HEK293 (cell line): ENCODE measurements at regions not wholly inside any gene's neighbourhood (a gene's known extent, or its start where the extent isn't known, plus 50 kb on each side); places are given as distances from the start of the nearest gene placed in this dataset.
"Not testable (repeated sequence)": the region's sequence is repeated elsewhere in the genome, so short reads cannot be mapped to it uniquely, and the experiment has no call there.

Experiments used
- CTCF ChIA-PET: fragments of 350-600 bp; formaldehyde crosslinking; extraction: SDS; loops from one replicate; lab custom pipeline; 2021; ENCODE audit warnings: antibody characterized with exemption; lab: Yijun Ruan, JAX
- POLR2A ChIA-PET: fragments of 300-600 bp; formaldehyde crosslinking; extraction: SDS; loops from one replicate; lab custom pipeline; 2020; ENCODE audit warnings: antibody characterized with exemption, inconsistent platforms; lab: Yijun Ruan, JAX
- H3K27ac ChIP-seq: fragments of 200-500 bp; sonication (Bioruptor generic); 2 replicates; pipeline ENCODE4 v1.5.1; 2014; ENCODE audit warnings: low read depth, low read length, control low read depth, inconsistent platforms; ENCODE audit errors: extremely low read depth
- H3K36me3 ChIP-seq, 2 experiments: fragments of 200-500 bp in 1 of 2; sonication (Bioruptor generic) in 1 of 2; 1 replicate in 1 of 2; 2 replicates in 1 of 2; pipeline ENCODE4 v1.5.1; 2014 to 2017; ENCODE audit warnings: inconsistent platforms in 2 of 2, low read length in 2 of 2; ENCODE audit not compliant: control insufficient read depth in 2 of 2, insufficient read depth in 1 of 2
- H3K4me1 ChIP-seq: fragments of 200-500 bp; sonication (Bioruptor generic); 2 replicates; pipeline ENCODE4 v1.5.1; 2014; ENCODE audit warnings: mild to moderate bottlenecking, low read length, inconsistent platforms; ENCODE audit not compliant: control insufficient read depth, insufficient read depth
- H3K4me3 ChIP-seq: 2 replicates; pipeline ENCODE4 v1.5.1; 2011; ENCODE audit warnings: low read depth, mild to moderate bottlenecking, control low read depth, low read length, moderate library complexity
- H3K9me3 ChIP-seq: fragments of 200-500 bp; sonication (Bioruptor generic); 2 replicates; pipeline ENCODE4 v1.5.1; 2014; ENCODE audit warnings: low read depth, low read length, inconsistent platforms; ENCODE audit not compliant: control insufficient read depth, insufficient read depth
- EGR2 ChIP-seq: fragments of 450-650 bp; formaldehyde crosslinking; IDR thresholded peaks from 2 replicates; pipeline ENCODE4 v1.5.1; 2016; ENCODE audit warnings: low read depth, missing biosample characterization, missing genetic modification characterization
- GLIS1 ChIP-seq: fragments of 450-650 bp; formaldehyde crosslinking; IDR thresholded peaks from 2 replicates; pipeline ENCODE4 v1.5.1; 2016; ENCODE audit warnings: missing biosample characterization, missing genetic modification characterization
- MZF1 ChIP-seq: fragments of 450-650 bp; formaldehyde crosslinking; IDR thresholded peaks from 2 replicates; pipeline ENCODE4 v1.5.1; 2017; ENCODE audit warnings: missing biosample characterization, missing genetic modification characterization, borderline replicate concordance
- OVOL3 ChIP-seq: fragments of 450-650 bp; formaldehyde crosslinking; IDR thresholded peaks from 2 replicates; pipeline ENCODE4 v1.5.1; 2016; ENCODE audit warnings: missing biosample characterization, missing genetic modification characterization
- ZNF132 ChIP-seq: fragments of 450-650 bp; formaldehyde crosslinking; IDR thresholded peaks from 2 replicates; pipeline ENCODE4 v1.5.1; 2017; ENCODE audit warnings: missing biosample characterization, missing genetic modification characterization, borderline replicate concordance
- ZNF146 ChIP-seq: fragments of 450-650 bp; formaldehyde crosslinking; IDR thresholded peaks from 2 replicates; pipeline ENCODE4 v1.5.1; 2016; ENCODE audit warnings: missing biosample characterization, missing genetic modification characterization
- ZNF175 ChIP-seq: fragments of 450-650 bp; formaldehyde crosslinking; IDR thresholded peaks from 2 replicates; pipeline ENCODE4 v1.5.1; 2016; ENCODE audit warnings: missing biosample characterization, missing genetic modification characterization
- ZNF19 ChIP-seq: fragments of 450-650 bp; formaldehyde crosslinking; IDR thresholded peaks from 2 replicates; pipeline ENCODE4; 2016; ENCODE audit warnings: missing biosample characterization, missing genetic modification characterization, low read depth
- ZNF2 ChIP-seq: fragments of 450-650 bp; formaldehyde crosslinking; IDR thresholded peaks from 2 replicates; pipeline ENCODE4 v1.5.1; 2016; ENCODE audit warnings: missing biosample characterization, missing genetic modification characterization
- ZNF354C ChIP-seq: fragments of 450-650 bp; formaldehyde crosslinking; IDR thresholded peaks from 2 replicates; pipeline ENCODE4 v1.5.1; 2016; ENCODE audit warnings: missing biosample characterization, missing genetic modification characterization, low read depth, borderline replicate concordance
- ZNF423 ChIP-seq: fragments of 450-650 bp; formaldehyde crosslinking; IDR thresholded peaks from 2 replicates; pipeline ENCODE4 v1.5.1; 2016; ENCODE audit warnings: missing biosample characterization, missing genetic modification characterization
- ZNF549 ChIP-seq: fragments of 450-650 bp; IDR thresholded peaks from 2 replicates; pipeline ENCODE4 v1.5.1; 2018; ENCODE audit warnings: missing biosample characterization, missing genetic modification characterization, mild to moderate bottlenecking, inconsistent platforms, moderate library complexity
- ZNF776 ChIP-seq: fragments of 450-650 bp; formaldehyde crosslinking; IDR thresholded peaks from 2 replicates; pipeline ENCODE4 v1.5.0; 2017; ENCODE audit warnings: missing biosample characterization, missing genetic modification characterization, borderline replicate concordance
- TF ChIP-seq, protein P1 (sequence below): fragments of 450-650 bp; formaldehyde crosslinking; IDR thresholded peaks from 2 replicates; pipeline ENCODE4 v1.5.1; 2016; ENCODE audit warnings: missing biosample characterization, missing genetic modification characterization
- TF ChIP-seq, protein P2 (sequence below): fragments of 450-650 bp; formaldehyde crosslinking; IDR thresholded peaks from 2 replicates; pipeline ENCODE4 v1.5.1; 2016; ENCODE audit warnings: missing biosample characterization, missing genetic modification characterization, low read depth
- TF ChIP-seq, protein P3 (sequence below): fragments of 450-650 bp; formaldehyde crosslinking; IDR thresholded peaks from 2 replicates; pipeline ENCODE4 v1.5.1; 2016; ENCODE audit warnings: missing biosample characterization, missing genetic modification characterization
- TF ChIP-seq, protein P4 (sequence below): fragments of 450-650 bp; formaldehyde crosslinking; IDR thresholded peaks from 2 replicates; pipeline ENCODE4 v1.5.1; 2016; ENCODE audit warnings: missing biosample characterization, missing genetic modification characterization

DNA sequence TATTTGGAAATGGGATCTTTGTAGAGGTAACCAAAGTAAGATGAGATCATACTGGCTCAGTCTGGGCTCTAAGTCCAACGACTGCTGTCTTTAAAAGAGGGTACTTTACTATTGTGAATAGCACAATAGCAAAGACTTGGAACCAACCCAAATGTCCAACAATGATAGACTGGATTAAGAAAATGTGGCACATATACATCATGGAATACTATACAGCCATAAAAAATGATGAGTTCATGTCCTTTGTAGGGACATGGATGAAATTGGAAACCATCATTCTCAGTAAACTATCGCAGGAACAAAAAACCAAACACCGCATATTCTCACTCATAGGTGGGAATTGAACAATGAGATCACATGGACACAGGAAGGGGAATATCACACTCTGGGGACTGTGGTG is 476.3 kb downstream of the SEMA3D start:
- H3K9me3 ChIP-seq, H3K27ac ChIP-seq, POLR2A ChIA-PET, CTCF ChIA-PET, H3K36me3 ChIP-seq, H3K4me1 ChIP-seq, H3K4me3 ChIP-seq: not testable (repeated sequence)
- TF ChIP-seq ZNF146 (tag by site-specific recombination), result peak; percentile 70; the same call in 1 of the 2 replicates

DNA sequence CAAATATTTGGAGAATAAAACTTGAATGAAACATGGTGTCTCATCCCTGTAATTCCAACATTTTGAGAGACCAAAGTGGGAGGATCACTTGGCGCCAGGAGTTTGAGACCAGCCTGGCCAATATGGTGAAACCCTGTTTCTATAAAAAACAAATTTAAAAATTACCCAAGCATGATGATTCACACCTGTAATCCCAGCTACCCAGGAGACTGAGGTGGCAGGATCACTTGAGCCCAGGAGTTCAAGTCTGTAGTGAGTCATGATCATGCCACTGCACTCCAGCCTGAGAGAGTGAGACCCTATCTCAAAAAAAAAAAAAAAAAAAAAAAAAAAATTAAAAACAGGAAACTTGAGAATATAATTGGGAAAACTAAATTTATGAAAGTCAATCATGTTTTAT is 481.1 kb downstream of the SEMA3D start:
- H3K9me3 ChIP-seq, result no peaks in the 10 kb centered on the region
- no peak overlapping the region for H3K27ac ChIP-seq
- H3K4me3 ChIP-seq, result no peak overlapping the region
- POLR2A ChIA-PET, result no interaction called here
- CTCF ChIA-PET, result no interaction called here
- TF ChIP-seq, protein P1, sequence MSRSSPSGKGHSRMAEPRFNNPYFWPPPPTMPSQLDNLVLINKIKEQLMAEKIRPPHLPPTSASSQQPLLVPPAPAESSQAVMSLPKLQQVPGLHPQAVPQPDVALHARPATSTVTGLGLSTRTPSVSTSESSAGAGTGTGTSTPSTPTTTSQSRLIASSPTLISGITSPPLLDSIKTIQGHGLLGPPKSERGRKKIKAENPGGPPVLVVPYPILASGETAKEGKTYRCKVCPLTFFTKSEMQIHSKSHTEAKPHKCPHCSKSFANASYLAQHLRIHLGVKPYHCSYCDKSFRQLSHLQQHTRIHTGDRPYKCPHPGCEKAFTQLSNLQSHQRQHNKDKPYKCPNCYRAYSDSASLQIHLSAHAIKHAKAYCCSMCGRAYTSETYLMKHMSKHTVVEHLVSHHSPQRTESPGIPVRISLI, result peak; percentile 85
- no peak for TF ChIP-seq OVOL3
- no peaks in the 10 kb centered on the region for H3K4me1 ChIP-seq
- H3K36me3 ChIP-seq, result no peaks in the 10 kb centered on the region

DNA sequence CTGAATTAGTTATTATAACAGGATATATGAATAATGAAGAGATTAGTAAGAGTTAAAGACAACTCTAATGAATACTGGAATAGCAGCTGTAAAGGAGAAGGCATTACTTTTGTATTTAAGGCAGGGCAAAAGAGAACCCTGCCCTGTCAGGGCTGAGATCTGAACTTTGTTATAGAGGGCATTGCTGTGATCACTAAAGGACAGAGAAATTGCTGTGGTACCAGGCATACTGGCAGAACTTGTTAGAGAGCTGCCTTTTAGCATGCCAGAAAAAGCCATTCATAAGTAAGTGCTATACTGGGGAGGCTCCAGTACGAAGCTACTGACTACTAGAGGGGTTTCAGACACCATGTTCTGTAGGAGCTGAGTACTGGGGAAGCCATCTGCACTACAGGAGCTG is 481.8 kb downstream of the SEMA3D start:
- H3K36me3 ChIP-seq, result no peaks in the 10 kb centered on the region
- no peaks in the 10 kb centered on the region for H3K4me1 ChIP-seq
- ChIA-PET CTCF (interaction anchor here (0.7 to 1.1 kb wide), 2 partner anchors 9 to 10 kb away, joined by 3 to 4 read pairs; no protein-coding TSS in a partner anchor), POLR2A (no interaction called here)
- H3K27ac ChIP-seq, result no peak overlapping the region
- H3K9me3 ChIP-seq, result no peaks in the 10 kb centered on the region
- no peak overlapping the region for H3K4me3 ChIP-seq
- no peak for TF ChIP-seq ZNF776 (tag by site-specific recombination)
- no peak for TF ChIP-seq ZNF549
- no peak for TF ChIP-seq ZNF423

DNA sequence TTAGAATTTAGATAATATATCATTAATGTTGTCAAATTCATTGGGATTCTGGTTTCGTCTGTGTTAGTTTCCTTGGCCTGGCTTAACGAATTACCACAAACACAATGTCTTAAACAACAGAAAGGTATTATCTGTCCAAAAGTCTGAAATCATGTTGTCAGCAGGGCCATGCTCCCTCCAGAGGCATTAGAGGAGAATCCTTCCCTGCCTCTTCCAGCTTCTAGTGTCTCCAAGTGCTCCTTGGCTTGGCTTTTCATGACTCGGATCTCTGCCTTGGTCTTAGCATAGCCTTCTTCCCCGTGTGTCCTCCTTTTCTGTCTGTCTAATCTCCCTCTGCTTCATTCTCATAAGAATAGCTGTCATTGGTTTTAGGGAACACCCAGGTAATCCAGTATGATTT is 482.5 kb downstream of the SEMA3D start:
- no peak for TF ChIP-seq ZNF132 (tag by site-specific recombination)
- no peak for TF ChIP-seq OVOL3
- TF ChIP-seq, protein P2, sequence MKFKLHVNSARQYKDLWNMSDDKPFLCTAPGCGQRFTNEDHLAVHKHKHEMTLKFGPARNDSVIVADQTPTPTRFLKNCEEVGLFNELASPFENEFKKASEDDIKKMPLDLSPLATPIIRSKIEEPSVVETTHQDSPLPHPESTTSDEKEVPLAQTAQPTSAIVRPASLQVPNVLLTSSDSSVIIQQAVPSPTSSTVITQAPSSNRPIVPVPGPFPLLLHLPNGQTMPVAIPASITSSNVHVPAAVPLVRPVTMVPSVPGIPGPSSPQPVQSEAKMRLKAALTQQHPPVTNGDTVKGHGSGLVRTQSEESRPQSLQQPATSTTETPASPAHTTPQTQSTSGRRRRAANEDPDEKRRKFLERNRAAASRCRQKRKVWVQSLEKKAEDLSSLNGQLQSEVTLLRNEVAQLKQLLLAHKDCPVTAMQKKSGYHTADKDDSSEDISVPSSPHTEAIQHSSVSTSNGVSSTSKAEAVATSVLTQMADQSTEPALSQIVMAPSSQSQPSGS (tag by site-specific recombination), result no peak
- TF ChIP-seq MZF1 (tag by site-specific recombination), result no peak
- TF ChIP-seq, all 188 proteins: peak for 0
- no peak overlapping the region for H3K27ac ChIP-seq
- no peaks in the 10 kb centered on the region for H3K36me3 ChIP-seq
- H3K4me3 ChIP-seq, result no peak overlapping the region
- POLR2A ChIA-PET, result no interaction called here
- 0 out of 2 replicates have a peak, but pooled peaks cover 2% of the 10 kb centered on the region for H3K4me1 ChIP-seq
- no peaks in the 10 kb centered on the region for H3K9me3 ChIP-seq
- CTCF ChIA-PET, result interaction anchor here (1.1 kb wide), 1 partner anchor 10 kb away, joined by 3 read pairs; no protein-coding TSS in a partner anchor

DNA sequence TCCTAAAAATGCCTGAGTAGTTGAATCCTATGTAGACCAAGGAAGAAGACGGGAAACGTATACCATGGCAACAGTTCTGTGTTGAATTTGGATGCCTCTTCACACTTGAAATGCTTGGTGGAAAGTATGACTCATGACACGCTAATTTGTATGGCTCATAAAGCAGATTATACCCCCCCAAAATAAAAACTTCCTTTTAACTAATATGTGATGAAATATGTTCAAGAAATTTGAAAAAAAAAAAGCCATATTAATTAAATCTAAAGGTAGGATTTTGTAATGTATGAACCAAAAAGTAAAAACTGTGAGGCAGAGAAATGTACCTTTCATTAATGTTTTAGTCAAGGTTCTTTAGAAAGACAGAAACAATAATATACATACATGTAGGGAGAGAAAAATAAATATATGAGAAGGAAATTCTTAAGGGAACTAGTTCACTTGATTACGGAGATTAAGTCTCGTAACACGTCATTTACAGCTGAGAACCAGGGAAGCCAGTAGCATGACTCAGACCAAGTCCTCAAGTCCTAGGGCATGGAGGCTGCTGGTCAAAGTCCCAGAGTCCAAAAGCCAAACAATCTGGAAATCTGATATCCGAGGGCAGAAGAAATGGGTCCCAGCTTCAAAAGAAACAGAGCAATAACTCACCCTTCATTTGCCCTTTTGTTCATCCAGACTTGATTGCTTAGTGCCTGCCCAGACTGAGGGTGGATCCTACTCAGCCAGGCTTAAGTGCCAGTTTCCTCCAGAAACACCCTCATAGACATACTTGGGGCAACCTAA is 485.1 kb downstream of the SEMA3D start:
- CTCF ChIA-PET, result interaction anchor here (0.6 kb wide), 1 partner anchor 93 kb away, joined by 4 read pairs; no protein-coding TSS in a partner anchor
- POLR2A ChIA-PET, result no interaction called here
- Histone ChIP-seq H3K9me3 (no peaks in the 10 kb centered on the region), H3K4me1 (0 out of 2 replicates have a peak, but pooled peaks cover 2% of the 10 kb centered on the region), H3K36me3 (no peaks in the 10 kb centered on the region), H3K27ac (no peak overlapping the region; the same call in 1 of the 2 replicates), H3K4me3 (no peak overlapping the region)
- TF ChIP-seq GLIS1 (tag by site-specific recombination), result no peak
- peak; percentile 78 for TF ChIP-seq EGR2 (tag by site-specific recombination)
- TF ChIP-seq, protein P3, sequence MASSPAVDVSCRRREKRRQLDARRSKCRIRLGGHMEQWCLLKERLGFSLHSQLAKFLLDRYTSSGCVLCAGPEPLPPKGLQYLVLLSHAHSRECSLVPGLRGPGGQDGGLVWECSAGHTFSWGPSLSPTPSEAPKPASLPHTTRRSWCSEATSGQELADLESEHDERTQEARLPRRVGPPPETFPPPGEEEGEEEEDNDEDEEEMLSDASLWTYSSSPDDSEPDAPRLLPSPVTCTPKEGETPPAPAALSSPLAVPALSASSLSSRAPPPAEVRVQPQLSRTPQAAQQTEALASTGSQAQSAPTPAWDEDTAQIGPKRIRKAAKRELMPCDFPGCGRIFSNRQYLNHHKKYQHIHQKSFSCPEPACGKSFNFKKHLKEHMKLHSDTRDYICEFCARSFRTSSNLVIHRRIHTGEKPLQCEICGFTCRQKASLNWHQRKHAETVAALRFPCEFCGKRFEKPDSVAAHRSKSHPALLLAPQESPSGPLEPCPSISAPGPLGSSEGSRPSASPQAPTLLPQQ, result peak; percentile 73; the same call in 1 of the 2 replicates
- no peak for TF ChIP-seq ZNF2 (tag by site-specific recombination)
- no peak for TF ChIP-seq ZNF19 (tag by site-specific recombination)
- TF ChIP-seq ZNF354C (tag by site-specific recombination), result no peak
- no peak for TF ChIP-seq ZNF175 (tag by site-specific recombination)
- TF ChIP-seq, protein P4, sequence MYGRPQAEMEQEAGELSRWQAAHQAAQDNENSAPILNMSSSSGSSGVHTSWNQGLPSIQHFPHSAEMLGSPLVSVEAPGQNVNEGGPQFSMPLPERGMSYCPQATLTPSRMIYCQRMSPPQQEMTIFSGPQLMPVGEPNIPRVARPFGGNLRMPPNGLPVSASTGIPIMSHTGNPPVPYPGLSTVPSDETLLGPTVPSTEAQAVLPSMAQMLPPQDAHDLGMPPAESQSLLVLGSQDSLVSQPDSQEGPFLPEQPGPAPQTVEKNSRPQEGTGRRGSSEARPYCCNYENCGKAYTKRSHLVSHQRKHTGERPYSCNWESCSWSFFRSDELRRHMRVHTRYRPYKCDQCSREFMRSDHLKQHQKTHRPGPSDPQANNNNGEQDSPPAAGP (tag by site-specific recombination), result peak; percentile 39; the same call in 1 of the 2 replicates
